IMR-90 (cell line): ENCODE measurements at regions not wholly inside any gene's neighbourhood (a gene's known extent, or its start where the extent isn't known, plus 50 kb on each side); places are given as distances from the start of the nearest gene placed in this dataset.

Experiments
- ATAC-seq: fragments of 200-7000 bp; cut with Tn5 transposase; 2 replicates; pipeline ENCODE4 v1.9.1; 2020; ENCODE audit warnings: low read depth, mild to moderate bottlenecking, moderate library complexity
- BruUV-seq: library from RNA; stranded (reverse); fragments of 400-500 nt; replicated peaks from 2 replicates; lab custom pipeline; 2021; lab: Mats Ljungman, UMichigan
- CTCF ChIA-PET: fragments of 300-600 bp; formaldehyde crosslinking; extraction: SDS; loops from one replicate; lab custom pipeline; 2021; ENCODE audit warnings: antibody characterized with exemption; lab: Yijun Ruan, JAX
- POLR2A ChIA-PET: fragments of 300-600 bp; sonication (Branson Sonifier 250); formaldehyde crosslinking; loops from one replicate; lab custom pipeline; 2022; ENCODE audit warnings: antibody characterized with exemption; ENCODE audit not compliant: unreplicated experiment; lab: Charles Lee
- DNase-seq: peaks from one replicate; pipeline ENCODE4 v3.0.0; 2013
- H2AFZ ChIP-seq: replicated peaks from 2 replicates; pipeline ENCODE3; 2013; ENCODE audit warnings: low read length, mild to moderate bottlenecking; ENCODE audit not compliant: poor library complexity
- H2AK5ac ChIP-seq: 2 replicates; pipeline ENCODE4 v1.6.1; 2013; ENCODE audit warnings: low read depth, low read length, inconsistent platforms
- H2AK9ac ChIP-seq: replicated peaks from 2 replicates; pipeline ENCODE3; 2013; ENCODE audit warnings: mild to moderate bottlenecking, low read depth, low read length, moderate library complexity; ENCODE audit not compliant: poor library complexity
- H2BK120ac ChIP-seq: 2 replicates; pipeline ENCODE4 v1.6.1; 2013; ENCODE audit warnings: low read depth, low read length, inconsistent platforms
- H2BK15ac ChIP-seq: 3 replicates; pipeline ENCODE4 v1.6.1; 2013; ENCODE audit warnings: low read depth, low read length, inconsistent platforms
- H2BK20ac ChIP-seq: 2 replicates; pipeline ENCODE4 v1.6.1; 2013; ENCODE audit warnings: low read depth, mild to moderate bottlenecking, inconsistent platforms, low read length, moderate library complexity
- H2BK5ac ChIP-seq: 2 replicates; pipeline ENCODE4 v1.6.1; 2013; ENCODE audit warnings: mild to moderate bottlenecking, low read depth, low read length, inconsistent platforms; ENCODE audit not compliant: poor library complexity, severe bottlenecking
- H3K14ac ChIP-seq: replicated peaks from 2 replicates; pipeline ENCODE4 v1.6.1; 2013; ENCODE audit warnings: low read depth, low read length, inconsistent platforms
- H3K18ac ChIP-seq: 2 replicates; pipeline ENCODE4 v1.6.1; 2013; ENCODE audit warnings: low read depth, low read length, control low read depth
- H3K23ac ChIP-seq: 2 replicates; pipeline ENCODE4 v1.6.1; 2013; ENCODE audit warnings: low read depth, low read length, inconsistent platforms
- H3K27ac ChIP-seq: 2 replicates; pipeline ENCODE4 v1.5.1; 2013; ENCODE audit warnings: mild to moderate bottlenecking, control low read depth, low read length; ENCODE audit not compliant: insufficient read depth
- H3K27me3 ChIP-seq: 2 replicates; pipeline ENCODE4 v1.6.1; 2013; ENCODE audit warnings: low read length; ENCODE audit not compliant: control insufficient read depth, insufficient read depth
- H3K36me3 ChIP-seq: 2 replicates; pipeline ENCODE4 v1.6.1; 2013; ENCODE audit warnings: low read length, mixed read lengths; ENCODE audit not compliant: control insufficient read depth, insufficient read depth
- H3K4ac ChIP-seq: 2 replicates; pipeline ENCODE4 v1.6.1; 2013; ENCODE audit warnings: low read depth, low read length, inconsistent platforms
- H3K4me1 ChIP-seq: 2 replicates; pipeline ENCODE4 v1.6.1; 2013; ENCODE audit warnings: low read length, mixed read lengths; ENCODE audit not compliant: control insufficient read depth, insufficient read depth
- H3K4me2 ChIP-seq: 2 replicates; pipeline ENCODE4 v1.6.1; 2013; ENCODE audit warnings: low read depth, mild to moderate bottlenecking, control low read depth, low read length, moderate library complexity
- H3K4me3 ChIP-seq: 2 replicates; pipeline ENCODE4 v1.5.1; 2013; ENCODE audit warnings: low read depth, mild to moderate bottlenecking, control low read depth, low read length, moderate library complexity; ENCODE audit not compliant: insufficient read depth
- H3K56ac ChIP-seq: 2 replicates; pipeline ENCODE4 v1.6.1; 2013; ENCODE audit warnings: low read length, inconsistent platforms; ENCODE audit not compliant: insufficient read depth; ENCODE audit errors: extremely low read depth
- H3K79me1 ChIP-seq, 2 experiments: 2 replicates each; pipeline ENCODE4 v1.6.1; 2013; ENCODE audit warnings: low read length in 2 of 2, inconsistent platforms in 1 of 2, low read depth in 1 of 2
- H3K9ac ChIP-seq: 2 replicates; pipeline ENCODE4 v1.6.1; 2013; ENCODE audit warnings: low read depth, low read length, control low read depth
- H3K9me1 ChIP-seq: 2 replicates; pipeline ENCODE4 v1.6.1; 2013; ENCODE audit warnings: low read length, inconsistent platforms; ENCODE audit not compliant: insufficient read depth
- H3K9me3 ChIP-seq: 2 replicates; pipeline ENCODE4 v1.6.1; 2013; ENCODE audit warnings: low read length; ENCODE audit not compliant: control insufficient read depth, insufficient read depth
- H4K20me1 ChIP-seq: 2 replicates; pipeline ENCODE4 v1.6.1; 2013; ENCODE audit warnings: low read length, inconsistent platforms; ENCODE audit not compliant: insufficient read depth
- H4K5ac ChIP-seq: 2 replicates; pipeline ENCODE4 v1.6.1; 2013; ENCODE audit warnings: mild to moderate bottlenecking, low read depth, low read length, control low read depth
- H4K8ac ChIP-seq, 2 experiments: 2 replicates each; pipeline ENCODE4 v1.6.1; 2013; ENCODE audit warnings: low read depth in 2 of 2, low read length in 2 of 2, control low read depth in 1 of 2, inconsistent platforms in 1 of 2
- H4K91ac ChIP-seq: 2 replicates; pipeline ENCODE4 v1.6.1; 2013; ENCODE audit warnings: low read depth, low read length, inconsistent platforms; ENCODE audit not compliant: insufficient read depth
- BHLHE40 ChIP-seq: fragments of 150-350 bp; IDR thresholded peaks from 2 replicates; pipeline ENCODE4 v1.6.1; 2016; ENCODE audit warnings: mild to moderate bottlenecking, low read depth, low read length
- CEBPB ChIP-seq: IDR thresholded peaks from 2 replicates; pipeline ENCODE4 v1.6.1; 2012; ENCODE audit warnings: low read depth, low read length, improper control_type of control experiment
- CHD1 ChIP-seq: IDR thresholded peaks from 2 replicates; pipeline ENCODE4 v1.6.1; 2012; ENCODE audit warnings: low read depth, low read length, improper control_type of control experiment
- ELK1 ChIP-seq: fragments of 150-350 bp; IDR thresholded peaks from 2 replicates; pipeline ENCODE4 v1.6.1; 2016; ENCODE audit warnings: low read depth, mild to moderate bottlenecking, low read length, moderate library complexity, borderline replicate concordance
- MAFK ChIP-seq: IDR thresholded peaks from 2 replicates; pipeline ENCODE4 v1.6.1; 2012; ENCODE audit warnings: low read depth, low read length, improper control_type of control experiment
- MXI1 ChIP-seq: IDR thresholded peaks from 2 replicates; pipeline ENCODE4 v1.6.1; 2012; ENCODE audit warnings: low read depth, mild to moderate bottlenecking, low read length, moderate library complexity, borderline replicate concordance
- POLR2A ChIP-seq: IDR thresholded peaks from 2 replicates; pipeline ENCODE4 v1.6.1; 2012; ENCODE audit warnings: mild to moderate bottlenecking, low read depth, low read length
- RAD21 ChIP-seq: IDR thresholded peaks from 2 replicates; pipeline ENCODE4 v1.6.1; 2012; ENCODE audit warnings: low read length, improper control_type of control experiment
- RCOR1 ChIP-seq: IDR thresholded peaks from 2 replicates; pipeline ENCODE4 v1.6.1; 2012; ENCODE audit warnings: mild to moderate bottlenecking, low read length, improper control_type of control experiment; ENCODE audit not compliant: insufficient replicate concordance
- SMC3 ChIP-seq: fragments of 150-350 bp; IDR thresholded peaks from 2 replicates; pipeline ENCODE4 v1.6.1; 2016; ENCODE audit warnings: low read depth, mild to moderate bottlenecking, antibody characterized with exemption, low read length, moderate library complexity
- WGBS, 2 experiments: methylation state at CpG; one replicate each; pipeline versions ENCODE4 v1.1.5 to v1.1.7; 2013; ENCODE audit warnings: missing lambda C conversion rate in 2 of 2; ENCODE audit not compliant: insufficient read length in 1 of 2; ENCODE audit errors: extremely low coverage in 2 of 2; 5-methylcytosine and 5-hydroxymethylcytosine counted together
- dilution Hi-C: fragments of 300-500 bp; cut with HindIII; formaldehyde crosslinking; loops from one replicate; pipeline ENCODE4 v1.14.3; 2018; ENCODE audit warnings: low sequenced_read_pairs; ENCODE audit not compliant: unreplicated experiment
- in situ Hi-C: fragments of 300-500 bp; cut with MboI; formaldehyde crosslinking; loops from 3 replicates; pipeline ENCODE4 v1.14.3; 2019; ENCODE audit warnings: low sequenced_read_pairs, inconsistent platforms, mixed read lengths
- intact Hi-C: fragments of 100-400 bp; cut with micrococcal nuclease; formaldehyde crosslinking; loops from 2 replicates; pipeline ENCODE4 v1.10.0; 2022
- TF ChIP-seq, protein P1 (sequence below): conservative IDR thresholded peaks from 2 replicates; pipeline ENCODE4 v1.5.1; 2012; ENCODE audit warnings: mild to moderate bottlenecking, low read depth, low read length, improper control_type of control experiment
- TF ChIP-seq, protein P2 (sequence below): fragments of 150-350 bp; IDR thresholded peaks from 2 replicates; pipeline ENCODE4 v1.6.1; 2017; ENCODE audit warnings: mild to moderate bottlenecking, antibody characterized with exemption, low read length, low read depth

GRCh38 chr1:221622389-221622788 is 119.5 kb downstream of the DUSP10 start:
- no peaks in the 10 kb centered on the region for H3K79me1 ChIP-seq
- no peak overlapping the region for H2BK120ac ChIP-seq
- TF ChIP-seq RCOR1: no peak
- no peak; the same call in 1 of the 2 replicates for TF ChIP-seq MAFK
- no peak for TF ChIP-seq POLR2A
- no peak for TF ChIP-seq SMC3
- no peak for TF ChIP-seq MXI1
- no peak for TF ChIP-seq BHLHE40
- no peak for TF ChIP-seq ELK1
- TF ChIP-seq CEBPB: no peak
- no peak for TF ChIP-seq RAD21
- TF ChIP-seq, protein P1, sequence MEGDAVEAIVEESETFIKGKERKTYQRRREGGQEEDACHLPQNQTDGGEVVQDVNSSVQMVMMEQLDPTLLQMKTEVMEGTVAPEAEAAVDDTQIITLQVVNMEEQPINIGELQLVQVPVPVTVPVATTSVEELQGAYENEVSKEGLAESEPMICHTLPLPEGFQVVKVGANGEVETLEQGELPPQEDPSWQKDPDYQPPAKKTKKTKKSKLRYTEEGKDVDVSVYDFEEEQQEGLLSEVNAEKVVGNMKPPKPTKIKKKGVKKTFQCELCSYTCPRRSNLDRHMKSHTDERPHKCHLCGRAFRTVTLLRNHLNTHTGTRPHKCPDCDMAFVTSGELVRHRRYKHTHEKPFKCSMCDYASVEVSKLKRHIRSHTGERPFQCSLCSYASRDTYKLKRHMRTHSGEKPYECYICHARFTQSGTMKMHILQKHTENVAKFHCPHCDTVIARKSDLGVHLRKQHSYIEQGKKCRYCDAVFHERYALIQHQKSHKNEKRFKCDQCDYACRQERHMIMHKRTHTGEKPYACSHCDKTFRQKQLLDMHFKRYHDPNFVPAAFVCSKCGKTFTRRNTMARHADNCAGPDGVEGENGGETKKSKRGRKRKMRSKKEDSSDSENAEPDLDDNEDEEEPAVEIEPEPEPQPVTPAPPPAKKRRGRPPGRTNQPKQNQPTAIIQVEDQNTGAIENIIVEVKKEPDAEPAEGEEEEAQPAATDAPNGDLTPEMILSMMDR: no peak
- no peak for TF ChIP-seq CHD1
- TF ChIP-seq, protein P2, sequence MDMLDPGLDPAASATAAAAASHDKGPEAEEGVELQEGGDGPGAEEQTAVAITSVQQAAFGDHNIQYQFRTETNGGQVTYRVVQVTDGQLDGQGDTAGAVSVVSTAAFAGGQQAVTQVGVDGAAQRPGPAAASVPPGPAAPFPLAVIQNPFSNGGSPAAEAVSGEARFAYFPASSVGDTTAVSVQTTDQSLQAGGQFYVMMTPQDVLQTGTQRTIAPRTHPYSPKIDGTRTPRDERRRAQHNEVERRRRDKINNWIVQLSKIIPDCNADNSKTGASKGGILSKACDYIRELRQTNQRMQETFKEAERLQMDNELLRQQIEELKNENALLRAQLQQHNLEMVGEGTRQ: no peak
- H3K23ac ChIP-seq: no peak overlapping the region
- no peak overlapping the region for H2AFZ ChIP-seq
- no peak overlapping the region for H2AK5ac ChIP-seq
- no CpG with 5 or more reads among the region's 2 CpGs for WGBS, 2 experiments
- H2BK20ac ChIP-seq: no peak overlapping the region
- H4K5ac ChIP-seq: no peak overlapping the region
- intact Hi-C loops: no loop called here
- H3K4me3 ChIP-seq: no peak overlapping the region
- H3K36me3 ChIP-seq: no peaks in the 10 kb centered on the region
- CTCF ChIA-PET: no interaction called here
- no peak for DNase-seq
- H2AK9ac ChIP-seq: no peak overlapping the region
- no peaks in the 10 kb centered on the region for H3K27me3 ChIP-seq
- no TSS peak for BruUV-seq
- H4K8ac ChIP-seq: no peak overlapping the region
- H3K9me3 ChIP-seq: no peaks in the 10 kb centered on the region
- H2BK15ac ChIP-seq: no peak overlapping the region
- dilution Hi-C loops: no loop called here
- in situ Hi-C loops: no loop called here
- no peak overlapping the region for H3K27ac ChIP-seq
- POLR2A ChIA-PET: no interaction called here
- no peak overlapping the region for H3K14ac ChIP-seq
- no peak overlapping the region for H3K9ac ChIP-seq
- H4K91ac ChIP-seq: no peak overlapping the region
- H4K20me1 ChIP-seq: no peaks in the 10 kb centered on the region
- no peak overlapping the region for H3K56ac ChIP-seq
- H3K4ac ChIP-seq: no peak overlapping the region
- H3K18ac ChIP-seq: no peak overlapping the region
- H3K4me1 ChIP-seq: peaks cover 2% of the 10 kb centered on the region; the same call in 1 of the 2 replicates
- H3K4me2 ChIP-seq: no peak overlapping the region
- no peak overlapping the region for H2BK5ac ChIP-seq
- no peaks in the 10 kb centered on the region for H3K9me1 ChIP-seq
- ATAC-seq: no peak
